ENCODE measurements at regions not wholly inside any gene's neighbourhood (a gene's known extent, or its start where the extent isn't known, plus 50 kb on each side); places are given as distances from the start of the nearest gene placed in this dataset.
"Not testable (repeated sequence)": the region's sequence is repeated elsewhere in the genome, so short reads cannot be mapped to it uniquely, and the experiment has no call there.

DNA sequence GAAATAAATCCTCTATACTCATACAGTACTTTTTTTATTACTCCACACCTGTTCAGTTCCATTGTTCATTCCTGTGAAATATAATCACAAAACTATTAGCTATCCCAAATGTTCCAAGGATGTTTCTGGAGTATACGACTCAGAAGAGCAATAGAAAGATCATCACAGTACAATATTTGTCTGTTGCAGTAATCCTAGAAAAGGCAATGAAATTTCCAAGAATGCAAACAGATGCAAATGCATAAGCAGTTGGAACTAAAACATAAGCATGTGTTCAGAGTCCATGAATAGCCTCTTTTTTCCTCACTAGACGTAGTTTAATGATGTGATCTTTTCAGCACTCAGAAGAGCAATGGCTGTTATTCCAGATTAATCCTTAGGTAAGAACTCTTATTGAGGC is 55.2 kb downstream of the RTL3 start:
- no peak for DNase-seq

DNA sequence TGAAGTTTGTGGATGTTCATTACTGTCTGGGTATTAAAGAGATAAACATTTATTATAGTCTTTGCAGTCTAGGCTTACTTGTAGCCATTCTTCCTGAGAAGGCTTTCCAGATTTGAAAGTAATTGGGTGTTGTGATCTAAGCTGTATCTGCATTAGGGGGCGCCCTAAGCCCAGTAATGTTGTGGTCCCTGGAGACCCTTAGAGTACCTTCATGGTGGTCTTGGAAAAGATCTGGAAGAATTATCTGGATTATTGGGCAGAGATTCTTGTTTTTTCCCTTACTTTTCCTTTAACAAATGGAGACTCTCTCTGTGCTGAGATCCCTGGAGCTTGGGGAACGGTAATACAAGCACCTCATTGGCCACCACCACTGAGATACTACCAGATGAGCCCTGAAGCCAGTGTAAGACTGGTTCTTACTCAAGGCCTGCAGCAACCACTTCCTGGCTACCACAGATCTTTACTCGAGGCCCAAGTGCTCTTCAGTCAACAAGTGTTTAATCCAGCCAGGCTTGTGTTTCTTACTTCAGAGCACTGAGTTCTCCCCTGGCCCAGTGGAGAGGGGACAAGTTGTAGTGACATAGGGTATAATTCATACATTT is 63.1 kb downstream of the RTL3 start:
- DNase-seq: no peak

DNA sequence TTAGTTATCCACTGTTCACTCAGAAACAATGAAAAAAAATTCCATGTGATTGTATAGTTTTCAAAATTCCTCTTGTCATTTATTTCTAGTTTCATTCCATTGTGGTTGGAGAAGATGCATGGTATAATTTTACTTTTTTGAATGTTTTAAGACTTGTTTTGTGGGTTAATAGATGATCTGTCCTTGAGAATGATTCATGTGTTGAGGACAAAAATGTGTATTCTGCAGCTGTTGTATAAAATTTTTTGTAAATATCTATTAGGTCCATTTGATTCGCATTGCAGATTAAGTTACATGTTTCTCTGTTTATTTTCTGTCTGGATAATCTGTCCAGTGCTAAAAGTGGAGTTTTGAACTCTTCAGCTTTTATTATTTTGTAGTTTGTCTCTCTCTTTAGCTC is 65.4 kb downstream of the RTL3 start:
- DNase-seq: no peak

DNA sequence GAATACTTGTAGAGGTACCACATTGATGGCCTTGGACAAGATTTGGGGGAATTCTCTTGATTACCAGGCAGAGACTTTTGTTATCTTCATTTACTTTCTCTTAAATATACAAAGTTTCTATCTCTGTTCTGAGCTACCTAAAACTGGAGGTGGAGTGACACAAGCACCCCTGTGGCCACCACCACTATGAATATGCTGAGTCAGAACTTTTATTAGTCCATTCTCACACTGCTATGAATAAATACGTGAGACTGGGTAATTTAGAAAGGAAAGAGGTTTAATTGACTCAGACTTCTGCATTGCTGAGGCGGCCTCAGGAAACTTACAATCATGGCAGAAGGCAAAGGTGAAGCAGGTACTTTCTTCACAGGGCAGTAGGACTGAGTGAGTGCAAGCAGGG is 67.1 kb downstream of the RTL3 start:
- no peak for DNase-seq

DNA sequence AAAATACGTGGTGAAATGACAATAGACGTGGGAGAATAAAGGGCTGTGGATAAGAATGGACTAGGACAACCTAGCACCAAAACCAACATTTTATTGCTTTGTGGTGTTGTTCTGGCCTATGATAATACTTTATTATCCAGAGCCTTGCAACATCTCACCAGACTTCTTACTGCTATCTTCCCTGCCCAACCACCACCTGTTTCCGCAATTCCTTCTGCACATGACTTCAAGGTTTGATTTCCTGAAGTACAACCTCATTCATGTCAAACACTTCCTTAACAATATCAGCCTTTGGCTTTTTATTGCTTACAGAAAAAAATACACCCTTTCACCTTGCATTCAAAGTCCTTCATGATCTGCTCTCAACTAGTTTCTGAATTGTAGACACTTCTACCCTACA is 84.8 kb downstream of the RTL3 start:
- DNase-seq: no peak

DNA sequence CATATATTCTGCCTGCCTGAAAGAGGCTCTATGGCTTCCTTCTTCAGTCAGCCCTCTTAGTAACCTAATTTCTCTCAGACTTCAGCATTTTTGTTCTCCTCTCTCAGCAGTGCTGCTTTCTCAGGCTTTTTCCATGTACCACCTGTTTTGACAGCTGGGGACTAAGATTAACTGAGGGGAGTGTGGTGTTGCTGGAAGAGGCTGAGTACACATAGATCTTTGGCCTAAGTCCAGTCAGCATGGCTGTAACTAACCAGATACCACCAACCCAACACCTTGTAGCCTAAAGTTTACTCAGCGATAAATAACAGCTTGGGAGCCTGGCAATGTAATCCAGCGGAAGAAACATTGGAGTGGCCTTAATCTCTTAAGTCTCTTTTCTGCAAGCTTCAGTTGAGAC is 85.5 kb downstream of the RTL3 start:
- no peak for DNase-seq

DNA sequence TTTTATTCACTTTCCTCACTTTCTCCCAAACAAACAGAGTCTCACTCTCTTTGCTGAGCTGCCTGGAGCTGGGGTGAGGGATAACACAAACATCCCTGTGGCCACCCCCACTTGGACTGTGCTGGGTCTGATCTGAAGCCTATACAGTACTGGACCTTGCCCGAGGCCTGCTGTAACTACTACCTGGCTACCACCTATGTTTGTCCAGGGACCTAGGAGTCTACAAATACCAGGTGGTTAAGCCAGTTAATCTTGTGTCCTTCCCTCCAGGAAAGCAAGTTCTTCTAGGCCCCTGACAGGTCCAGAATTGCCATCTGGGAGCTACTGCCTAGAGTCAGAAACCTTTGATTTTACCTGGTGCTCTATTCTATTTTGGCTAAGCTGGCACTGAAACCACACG is 87.3 kb downstream of the RTL3 start:
- no peak for DNase-seq

DNA sequence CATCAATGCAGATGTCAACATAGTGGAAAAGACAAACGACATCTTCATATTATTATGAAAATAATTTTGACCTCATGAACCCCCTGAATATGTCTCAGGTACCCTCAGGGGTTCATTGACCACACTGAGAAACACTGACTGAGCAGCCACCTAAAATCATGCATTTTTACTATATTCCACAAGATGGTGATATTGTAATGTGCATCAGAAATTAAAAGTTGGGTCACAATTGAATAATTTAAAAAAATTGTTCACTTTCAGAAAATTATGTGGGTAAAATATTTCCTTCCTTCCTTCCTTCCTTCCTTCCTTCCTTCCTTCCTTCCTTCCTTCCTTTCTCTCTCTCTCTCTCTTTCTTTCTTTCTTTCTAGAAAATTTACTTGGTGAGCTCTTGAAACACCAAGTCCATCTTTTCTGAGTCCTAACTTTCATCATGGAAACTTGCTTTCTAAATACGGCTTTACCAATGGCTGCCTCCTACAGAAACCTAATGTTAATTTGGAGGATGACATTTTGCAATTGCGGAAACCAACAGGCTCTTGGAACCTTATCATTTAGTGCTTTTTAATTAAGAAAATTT is 103.6 kb downstream of the RTL3 start:
- no peak for DNase-seq

DNA sequence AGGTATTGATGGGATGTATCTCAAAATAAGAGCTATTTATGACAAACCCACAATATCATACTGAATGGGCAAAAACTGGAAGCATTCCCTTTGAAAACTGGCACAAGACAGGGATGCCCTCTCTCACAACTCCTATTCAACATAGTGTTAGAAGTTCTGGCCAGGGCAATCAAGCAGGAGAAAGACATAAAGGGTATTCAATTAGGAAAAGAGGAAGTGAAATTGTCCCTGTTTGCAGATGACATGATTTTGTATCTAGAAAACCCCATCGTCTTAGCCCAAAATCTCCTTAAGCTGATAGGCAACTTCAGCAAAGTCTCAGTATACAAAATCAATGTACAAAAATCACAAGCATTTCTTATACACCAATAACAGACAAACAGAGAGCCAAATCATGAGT is 106.5 kb downstream of the RTL3 start:
- DNase-seq: not testable (repeated sequence)

DNA sequence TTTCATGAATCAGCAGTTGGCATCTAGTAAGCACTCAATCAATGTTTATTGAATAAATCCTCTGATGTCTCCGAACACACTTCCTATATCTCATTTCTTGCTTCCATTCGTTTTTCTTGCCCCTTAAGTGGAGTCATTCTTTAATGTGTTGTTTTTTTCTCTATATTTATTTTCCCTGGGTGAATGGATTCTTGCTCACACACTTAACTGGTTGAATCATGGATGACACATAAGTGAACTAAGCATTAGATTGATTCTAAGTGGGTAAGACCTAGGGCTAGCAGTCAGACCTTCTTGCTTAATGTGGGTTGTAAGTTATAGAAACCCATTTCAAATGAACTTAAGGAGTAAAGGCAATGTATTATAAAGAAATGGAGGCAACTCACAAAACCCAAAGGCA is 111.1 kb downstream of the RTL3 start:
- DNase-seq: no peak

DNA sequence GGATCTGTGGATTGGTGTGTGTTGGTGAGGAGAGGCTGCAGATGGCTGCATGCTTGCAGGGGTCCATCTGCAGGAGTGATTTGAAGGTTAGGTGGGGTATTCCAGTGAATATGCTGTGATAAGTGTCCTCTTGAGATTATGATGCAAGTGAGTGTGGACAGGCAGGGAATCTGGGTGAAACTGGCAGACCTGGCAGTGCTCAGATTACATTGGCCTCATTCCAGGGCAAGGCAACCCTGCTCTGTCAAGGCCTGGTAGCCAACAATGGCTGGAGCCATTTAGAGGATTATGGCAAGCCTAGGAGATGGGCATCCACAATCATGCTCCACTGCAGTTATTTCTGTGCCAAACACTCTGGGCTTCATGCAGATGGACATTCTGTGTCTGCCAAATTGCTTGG is 113.9 kb downstream of the RTL3 start:
- no peak for DNase-seq

DNA sequence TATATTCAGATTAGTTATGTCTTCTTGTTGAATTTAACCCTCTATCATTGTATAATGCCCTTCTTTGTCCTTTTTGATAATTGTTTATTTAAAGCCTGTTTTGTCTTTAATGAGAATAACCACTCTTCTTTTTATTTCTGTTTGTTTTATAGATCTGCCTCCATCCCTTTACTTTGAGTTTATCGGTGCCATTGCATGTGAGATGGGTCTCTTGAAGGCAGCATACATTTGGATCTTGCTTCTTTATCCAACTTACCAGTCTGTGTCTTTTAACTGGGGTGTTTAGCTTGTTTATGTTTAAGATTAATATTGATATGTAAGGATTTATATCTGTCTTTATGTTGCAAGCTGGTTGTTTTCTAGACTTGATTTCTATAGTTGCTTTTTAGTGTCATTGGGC is 115.8 kb downstream of the RTL3 start:
- no peak for DNase-seq

DNA sequence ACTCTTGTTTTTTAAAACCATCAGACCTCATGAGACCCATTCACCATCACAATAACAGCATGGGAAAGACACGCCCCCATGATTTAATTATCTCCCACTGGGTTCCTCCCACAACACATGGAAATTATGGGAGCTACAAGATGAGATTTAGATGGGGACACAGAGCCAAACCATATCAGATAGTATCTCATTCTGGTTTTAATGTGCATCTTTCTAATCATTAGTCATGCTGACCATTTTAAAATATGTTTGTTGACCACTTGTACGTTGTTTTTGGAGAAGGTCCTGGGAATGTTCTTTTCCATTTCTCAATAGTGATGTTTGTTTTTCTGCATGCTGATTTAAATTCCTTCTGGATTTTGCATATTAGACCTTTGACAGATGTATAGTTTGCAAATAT is 119.0 kb downstream of the RTL3 start:
- DNase-seq: no peak

DNA sequence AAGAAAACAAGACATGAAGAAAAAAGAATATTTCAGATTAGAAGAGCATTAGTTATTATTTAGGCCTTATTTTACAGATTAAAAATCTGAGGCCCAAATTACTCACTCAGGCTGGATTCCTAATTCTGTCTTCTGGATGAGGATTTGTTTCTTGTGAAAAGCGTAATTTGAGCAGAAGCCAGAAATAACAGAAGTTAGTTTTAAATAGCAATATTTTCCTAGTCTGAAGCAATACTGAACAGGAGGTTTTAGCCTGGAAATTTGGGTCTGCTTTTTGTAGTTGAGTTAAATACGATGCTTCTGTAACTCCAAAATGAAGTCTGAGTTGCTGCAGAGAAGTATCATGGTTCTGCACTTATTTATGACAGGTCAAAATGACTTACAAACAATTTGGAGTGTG is 124.9 kb downstream of the RTL3 start:
- DNase-seq: no peak

DNA sequence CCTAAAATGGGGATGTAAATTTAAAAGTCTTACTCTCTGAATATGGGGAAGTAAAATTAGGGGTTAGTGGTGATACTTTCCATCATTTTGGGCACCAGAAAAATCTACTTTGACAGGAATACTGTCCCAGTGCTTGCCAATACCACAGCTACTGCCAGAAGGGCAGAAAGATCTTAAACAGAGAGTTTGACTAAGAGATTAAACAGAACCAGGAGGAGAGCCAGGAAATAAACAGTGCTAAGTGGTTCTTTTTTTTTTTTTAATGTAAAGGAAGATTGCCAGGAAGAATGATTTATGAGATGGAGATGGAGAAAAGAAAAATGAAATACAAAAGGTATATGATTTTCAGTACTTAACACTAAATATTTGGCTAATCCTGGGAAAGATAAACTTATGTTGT is 126.8 kb downstream of the RTL3 start:
- DNase-seq: no peak

DNA sequence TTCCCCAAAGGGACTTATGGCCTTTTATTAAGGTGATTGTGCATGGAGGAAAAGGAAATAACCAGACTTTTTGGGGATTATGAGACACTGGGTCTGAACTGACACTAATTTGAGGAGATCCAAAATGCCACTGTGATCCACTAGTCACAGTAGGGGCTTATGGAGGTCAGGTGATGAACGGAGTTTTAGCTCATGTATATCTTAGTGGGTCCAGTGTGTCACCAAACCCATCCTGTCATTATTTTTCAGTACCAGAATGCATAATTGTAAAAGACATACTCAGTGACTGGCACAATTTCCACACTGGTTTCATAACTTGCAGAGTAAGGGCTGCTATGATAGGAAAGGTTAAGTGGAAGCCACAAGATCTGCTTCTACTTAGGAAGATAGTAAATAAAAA is 131.3 kb downstream of the RTL3 start:
- DNase-seq: no peak

DNA sequence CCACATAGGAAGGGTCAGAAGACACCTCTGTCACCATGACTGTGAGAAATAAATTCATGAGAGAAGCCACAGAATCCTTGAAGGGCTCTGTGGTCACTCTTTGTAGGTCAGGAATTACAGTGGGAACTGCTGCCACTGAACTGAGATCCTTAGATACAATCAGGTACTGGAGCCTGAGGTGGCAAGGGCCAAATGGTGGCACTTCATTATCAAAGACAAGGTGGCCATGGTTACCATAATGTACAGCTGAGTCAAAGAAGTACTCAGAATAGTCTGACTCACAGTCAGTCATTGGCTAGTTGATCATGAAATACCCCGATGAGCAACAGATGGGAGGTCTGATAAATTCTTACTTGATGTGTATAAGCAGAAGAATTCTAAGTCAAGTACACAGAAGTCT is 131.9 kb downstream of the RTL3 start:
- DNase-seq: no peak

DNA sequence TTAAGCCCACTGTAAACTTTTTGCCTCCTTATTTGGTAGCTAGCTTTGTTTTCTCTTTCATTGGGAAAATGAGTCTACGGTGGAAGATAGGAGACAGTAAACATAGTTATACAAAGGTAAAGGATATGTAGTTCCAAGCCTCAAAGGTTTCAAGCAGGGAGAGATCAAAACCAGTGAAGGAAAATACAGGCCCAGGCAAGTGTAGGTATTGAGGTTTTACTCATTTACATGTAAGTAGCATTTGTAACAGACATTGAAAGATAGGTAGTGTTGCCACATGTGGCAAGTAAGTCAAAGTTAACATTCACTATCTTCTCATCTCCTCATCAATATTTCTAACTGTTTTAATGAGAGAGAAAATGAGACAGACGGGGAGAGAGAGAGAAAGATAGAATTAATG is 136.5 kb downstream of the RTL3 start:
- DNase-seq: no peak

DNA sequence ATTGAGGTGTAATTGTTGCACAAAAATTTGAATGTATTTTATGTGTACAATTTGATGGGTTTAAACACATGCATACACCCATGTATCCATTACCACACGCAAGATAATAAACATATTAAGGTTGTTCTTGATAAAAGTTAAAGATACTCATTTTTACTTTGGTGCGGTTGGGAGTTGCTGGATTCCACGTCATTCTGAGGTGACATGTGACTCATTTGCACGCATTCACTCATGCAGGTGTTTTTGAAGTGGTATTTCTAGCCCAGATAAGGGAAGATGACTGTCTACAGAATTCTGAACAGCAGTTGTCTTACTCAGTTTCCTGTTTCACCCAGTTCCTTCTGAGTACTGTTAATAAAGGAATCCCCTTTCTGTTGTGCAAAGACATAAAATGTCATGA is 142.0 kb downstream of the RTL3 start:
- DNase-seq: peak; percentile 58

DNA sequence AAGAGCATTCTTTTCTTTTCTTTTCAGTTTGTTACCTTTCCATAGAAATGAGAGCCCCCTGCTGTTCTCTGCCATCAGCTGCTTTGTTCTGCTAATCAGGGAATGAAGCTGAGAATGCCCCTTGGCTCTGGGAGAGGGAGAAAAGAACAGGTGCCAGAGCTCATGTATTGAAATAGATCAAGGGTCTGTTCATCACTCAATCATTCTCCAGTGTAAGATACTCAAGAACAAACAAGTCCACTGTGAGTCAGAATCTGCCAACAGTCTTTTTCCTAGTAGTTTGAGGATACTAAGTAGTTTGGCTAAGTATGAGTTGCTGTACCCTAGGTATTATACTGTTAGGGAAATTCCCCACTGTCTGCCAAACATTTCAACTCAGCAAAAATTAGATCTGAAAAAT is 144.3 kb downstream of the RTL3 start:
- DNase-seq: no peak

DNA sequence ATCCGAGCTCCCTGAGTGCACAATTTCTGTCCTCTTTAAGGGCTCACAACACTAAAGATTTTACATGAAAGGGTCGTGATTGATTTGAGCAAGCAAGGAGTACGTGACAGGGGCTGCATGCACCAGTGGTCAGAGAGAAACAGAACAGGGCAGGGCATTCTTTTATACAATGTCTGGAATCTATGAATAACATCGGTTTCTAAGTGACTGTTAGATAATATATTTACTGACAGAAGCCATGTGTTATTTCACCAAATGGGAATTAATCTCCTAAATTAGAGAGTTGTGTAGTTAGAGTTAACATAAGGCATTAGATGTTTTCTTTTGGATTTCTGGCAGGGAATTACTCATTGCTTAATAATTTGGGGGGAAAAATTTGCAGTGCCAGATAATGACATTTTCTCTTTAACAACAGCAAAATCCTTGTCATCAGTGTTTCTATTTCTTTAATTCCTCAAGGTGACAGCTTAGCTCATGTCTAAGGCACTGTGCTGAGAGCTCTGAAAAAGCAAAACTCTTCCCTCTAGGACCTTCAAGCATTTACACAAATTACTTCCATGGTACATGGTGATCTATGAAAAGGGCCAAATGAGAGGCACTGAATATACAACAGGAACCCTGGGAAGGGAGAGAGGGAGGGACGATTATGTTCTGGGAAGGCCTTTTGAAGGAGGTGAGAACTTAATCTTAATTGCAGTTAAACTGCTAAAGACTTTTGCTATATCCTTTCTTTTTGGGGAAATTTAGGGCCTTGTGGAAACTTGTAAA is 145.0 kb downstream of the RTL3 start:
- DNase-seq: no peak

DNA sequence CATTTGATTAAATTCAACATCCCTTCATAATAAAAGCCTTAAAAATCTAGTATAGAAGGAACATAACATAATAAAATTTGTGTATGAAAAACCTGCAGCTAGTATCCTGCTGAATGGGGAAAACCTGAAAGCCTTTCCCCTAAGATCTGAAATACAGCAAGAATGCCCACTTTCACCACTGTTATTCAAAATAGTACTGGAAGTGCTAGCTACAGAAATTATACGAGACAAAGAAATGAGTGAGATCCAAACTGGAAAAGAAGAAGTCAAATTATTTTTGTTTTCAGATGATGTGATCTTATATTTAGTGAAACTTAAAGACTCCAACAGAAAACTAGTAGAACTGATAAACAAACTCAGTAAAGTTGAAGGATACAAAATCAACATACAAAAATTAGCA is 152.9 kb downstream of the RTL3 start:
- no peak for DNase-seq

DNA sequence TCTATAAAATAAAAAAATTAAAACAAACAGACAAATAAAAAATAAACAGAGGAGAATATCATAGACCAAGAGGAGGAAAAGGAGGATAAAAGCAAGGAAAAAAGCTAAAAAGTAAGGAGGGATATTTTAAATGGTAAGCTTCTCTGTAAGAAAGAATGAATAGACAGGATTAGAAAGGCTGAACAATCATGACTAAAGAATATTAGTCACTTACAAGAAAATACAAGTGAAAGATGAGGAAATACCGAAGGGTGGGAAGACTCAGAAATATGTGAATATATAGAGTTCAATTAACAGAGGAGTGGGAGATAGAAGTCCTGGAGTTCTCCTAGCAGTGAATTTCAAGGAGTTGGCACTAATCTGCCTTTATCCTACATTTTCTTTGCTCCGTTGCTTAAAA is 162.6 kb downstream of the RTL3 start:
- no peak for DNase-seq

DNA sequence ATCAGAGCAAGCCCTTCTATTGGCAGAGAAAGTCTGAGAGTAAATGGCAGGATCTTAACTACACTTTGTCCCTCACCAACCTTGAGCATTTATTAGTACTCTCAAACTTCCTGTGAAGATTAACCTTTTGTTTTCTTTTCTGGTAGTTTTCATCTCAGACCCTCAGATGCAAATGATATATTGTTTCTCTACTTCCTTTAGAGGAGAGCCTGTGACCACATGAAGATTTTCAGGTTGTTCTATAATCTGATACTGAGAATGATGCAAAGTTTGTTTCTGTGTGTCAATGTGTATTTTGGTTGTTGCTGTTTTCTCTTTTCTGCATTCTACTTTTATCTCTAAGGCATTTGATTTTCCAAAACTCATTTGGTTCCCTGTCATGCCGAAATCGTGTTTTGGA is 165.8 kb upstream of the CYSLTR1 start:
- DNase-seq: no peak

DNA sequence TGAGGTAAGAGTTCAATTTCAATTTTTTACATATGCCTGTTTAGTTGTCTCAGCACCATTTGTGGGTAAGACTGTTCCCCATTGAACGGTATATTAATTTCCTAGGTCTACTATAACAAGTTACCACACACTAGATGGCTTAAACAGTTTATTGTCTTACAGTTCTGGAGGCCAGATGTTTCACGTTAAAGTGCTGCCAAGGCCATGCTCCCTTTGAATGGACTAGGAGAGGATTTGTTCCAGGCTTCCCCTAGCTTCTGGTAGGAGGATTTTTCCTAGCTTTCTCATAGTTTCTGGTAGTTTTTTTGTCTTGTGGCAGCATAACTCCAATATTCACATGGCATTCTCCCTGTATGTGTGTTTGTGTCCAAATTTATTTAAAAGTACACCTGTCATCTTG is 149.3 kb upstream of the CYSLTR1 start:
- DNase-seq: no peak

Measured in CD4-positive, alpha-beta T cell treated with Interferon gamma for 1 hour (primary cell).